Lower leg skin (tissue), 4 donors: ENCODE measurements at regions not wholly inside any gene's neighbourhood (a gene's known extent, or its start where the extent isn't known, plus 50 kb on each side); places are given as distances from the start of the nearest gene placed in this dataset.

Experiments
- DNase-seq, 2 donors: peaks; one replicate each; pipeline ENCODE4 v3.0.0-alpha.2; 2019; ENCODE audit warnings: low spot score in 2 of 2
- H3K4me3 ChIP-seq: fragments of 200-600 bp; sonication (generic); 2 replicates; pipeline ENCODE4 v1.5.1; 2017; ENCODE audit warnings: mild to moderate bottlenecking, low read depth; ENCODE audit not compliant: poor library complexity, severe bottlenecking
- POLR2A ChIP-seq, 2 donors: fragments of 450-650 bp; IDR thresholded peaks; one replicate each; pipeline ENCODE4 v1.6.1; 2016 to 2017; ENCODE audit warnings: antibody characterized with exemption in 2 of 2, mild to moderate bottlenecking in 1 of 2, moderate library complexity in 1 of 2
- WGBS, 2 donors: methylation state at CpG; one replicate each; pipeline ENCODE4 v1.1.5; 2018; 5-methylcytosine and 5-hydroxymethylcytosine counted together
- intact Hi-C: fragments of 100-400 bp; cut with DNase I; formaldehyde crosslinking; loops from one replicate; pipeline ENCODE4 v1.15.0; 2023; ENCODE audit warnings: low total_unique reads
- TF ChIP-seq, protein P1 (sequence below), 3 donors: fragments of 450-650 bp; IDR thresholded peaks; one replicate each; pipeline ENCODE4 v1.5.1; 2016; ENCODE audit warnings: antibody characterized with exemption in 3 of 3, mild to moderate bottlenecking in 3 of 3, moderate library complexity in 2 of 3

DNA sequence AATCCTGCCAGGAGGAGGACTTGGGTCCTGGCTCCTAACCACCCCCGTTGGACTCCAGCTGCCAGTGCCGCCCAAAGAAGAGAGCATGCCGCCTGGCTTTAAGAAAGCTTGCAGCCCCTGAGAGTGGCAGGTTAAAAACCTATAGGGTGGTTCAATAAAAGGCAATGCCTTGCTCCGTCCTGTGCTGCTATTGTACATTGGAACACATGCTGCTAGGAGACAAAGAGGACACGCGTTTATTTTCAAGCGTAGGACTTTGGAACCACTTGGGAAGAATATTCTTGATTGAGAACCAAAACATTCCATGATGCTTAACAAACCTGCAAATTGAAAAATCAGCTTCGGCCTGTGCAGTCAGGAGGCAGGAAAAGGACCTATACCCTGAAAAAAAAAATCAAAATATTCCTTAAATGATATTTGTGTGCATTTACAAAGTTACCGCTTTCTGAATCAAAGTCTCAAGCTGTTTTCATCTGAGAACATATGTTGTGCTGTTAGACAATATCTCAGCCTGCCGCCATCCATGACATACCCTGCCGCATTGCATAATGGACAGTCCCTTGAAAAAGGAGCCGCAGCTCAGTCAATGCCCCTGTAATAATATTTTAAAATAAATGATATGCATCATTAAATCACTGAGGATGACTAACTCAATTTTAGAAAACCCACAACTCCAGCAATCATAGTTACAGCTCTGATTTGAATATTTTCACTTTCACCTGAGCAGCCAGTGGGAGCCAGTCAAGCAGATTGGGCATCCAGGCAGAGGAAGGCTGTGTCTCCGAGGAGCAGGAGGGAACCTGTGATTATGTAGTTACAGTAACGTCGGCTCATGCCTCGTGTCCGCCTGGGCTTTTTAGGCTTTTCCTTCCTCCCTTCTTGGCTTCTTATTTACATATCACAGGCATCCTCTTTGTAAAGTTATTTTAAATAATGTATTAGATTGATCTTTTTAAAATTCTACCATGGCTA lies 805.6 kb upstream of the FANCL start:
- TF ChIP-seq POLR2A (IDR thresholded peaks at IDR 0.05) = no peak
- TF ChIP-seq, protein P1, sequence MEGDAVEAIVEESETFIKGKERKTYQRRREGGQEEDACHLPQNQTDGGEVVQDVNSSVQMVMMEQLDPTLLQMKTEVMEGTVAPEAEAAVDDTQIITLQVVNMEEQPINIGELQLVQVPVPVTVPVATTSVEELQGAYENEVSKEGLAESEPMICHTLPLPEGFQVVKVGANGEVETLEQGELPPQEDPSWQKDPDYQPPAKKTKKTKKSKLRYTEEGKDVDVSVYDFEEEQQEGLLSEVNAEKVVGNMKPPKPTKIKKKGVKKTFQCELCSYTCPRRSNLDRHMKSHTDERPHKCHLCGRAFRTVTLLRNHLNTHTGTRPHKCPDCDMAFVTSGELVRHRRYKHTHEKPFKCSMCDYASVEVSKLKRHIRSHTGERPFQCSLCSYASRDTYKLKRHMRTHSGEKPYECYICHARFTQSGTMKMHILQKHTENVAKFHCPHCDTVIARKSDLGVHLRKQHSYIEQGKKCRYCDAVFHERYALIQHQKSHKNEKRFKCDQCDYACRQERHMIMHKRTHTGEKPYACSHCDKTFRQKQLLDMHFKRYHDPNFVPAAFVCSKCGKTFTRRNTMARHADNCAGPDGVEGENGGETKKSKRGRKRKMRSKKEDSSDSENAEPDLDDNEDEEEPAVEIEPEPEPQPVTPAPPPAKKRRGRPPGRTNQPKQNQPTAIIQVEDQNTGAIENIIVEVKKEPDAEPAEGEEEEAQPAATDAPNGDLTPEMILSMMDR (IDR thresholded peaks at IDR 0.05) = no peak
- DNase-seq = no peak
- WGBS, 2 donors = 84 to 88% methylated on average over 17 of the region's 17 CpGs
- no peak overlapping the region for H3K4me3 ChIP-seq
- intact Hi-C loops = no loop called here

DNA sequence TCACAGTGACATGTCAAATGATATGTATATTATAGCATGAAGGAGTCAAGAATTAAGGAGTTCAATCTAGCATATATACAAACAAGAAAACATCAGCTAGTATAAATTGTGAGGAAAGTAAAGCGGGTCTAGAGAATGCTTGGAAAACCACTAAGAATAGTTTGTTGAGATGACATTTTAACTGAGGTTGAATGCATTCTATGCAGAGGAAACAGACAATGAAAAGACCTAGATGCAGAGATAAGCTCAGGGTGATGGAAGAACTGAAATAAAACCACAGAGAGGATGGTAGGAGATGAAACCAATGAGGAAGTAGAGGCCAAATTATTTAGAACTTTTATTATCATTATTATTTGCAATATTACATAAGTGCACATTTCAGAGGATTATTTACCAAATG lies 803.6 kb upstream of the FANCL start:
- no peak for DNase-seq
- H3K4me3 ChIP-seq = no peak overlapping the region
- TF ChIP-seq, protein P1 (IDR thresholded peaks at IDR 0.05) = no peak
- TF ChIP-seq POLR2A (IDR thresholded peaks at IDR 0.05) = no peak
- intact Hi-C loops = no loop called here
- WGBS, 2 donors = 79 to 84% methylated on average over 1 of the region's 1 CpG

DNA sequence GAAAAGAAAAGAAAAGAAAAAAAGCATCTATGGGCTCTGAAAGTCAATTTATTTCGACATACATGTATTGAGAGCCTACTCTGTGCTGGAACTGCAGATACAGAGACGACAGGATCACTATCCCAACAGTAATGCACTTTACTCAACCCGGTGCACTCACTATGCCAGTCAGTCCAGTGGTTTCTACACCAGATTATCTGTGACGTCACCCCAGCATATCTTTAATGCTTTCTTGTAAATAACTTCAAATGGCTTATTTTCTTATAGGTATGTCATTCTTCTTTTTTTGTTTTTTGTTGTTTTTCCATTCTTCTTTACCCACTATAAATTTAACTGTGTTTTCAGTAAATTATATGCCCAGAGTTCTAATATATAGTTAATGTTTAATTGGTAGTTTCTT lies 800.0 kb upstream of the FANCL start:
- no peak overlapping the region for H3K4me3 ChIP-seq
- DNase-seq = no peak
- WGBS, 2 donors = 82 to 85% methylated on average over 4 of the region's 4 CpGs
- intact Hi-C loops = no loop called here
- TF ChIP-seq, protein P1 (IDR thresholded peaks at IDR 0.05) = no peak
- no peak for TF ChIP-seq POLR2A (IDR thresholded peaks at IDR 0.05)

DNA sequence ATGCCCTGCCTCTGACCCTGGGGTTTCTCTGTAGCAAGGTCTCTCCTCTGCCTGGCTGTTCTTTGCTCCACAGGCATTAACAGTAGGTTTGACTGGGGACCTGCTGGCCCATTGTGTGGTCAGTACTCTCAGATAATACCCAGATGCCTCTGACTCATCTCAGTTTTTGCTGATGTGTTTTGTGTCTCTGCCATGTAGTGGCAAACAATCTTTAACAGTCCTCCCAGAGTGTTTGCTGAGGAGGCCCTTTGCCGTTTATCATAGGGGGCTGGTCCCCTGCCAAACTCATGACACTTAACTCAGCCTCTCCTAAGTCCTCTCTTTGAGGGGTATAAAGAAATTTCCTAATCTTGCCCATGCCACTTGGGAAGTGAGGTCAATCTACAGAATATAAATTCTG lies 793.7 kb upstream of the FANCL start:
- no peak overlapping the region for H3K4me3 ChIP-seq
- no peak for DNase-seq
- WGBS, 2 donors = 18 to 28% methylated on average over 1 of the region's 1 CpG
- intact Hi-C loops = no loop called here
- TF ChIP-seq, protein P1 (IDR thresholded peaks at IDR 0.05) = no peak
- no peak for TF ChIP-seq POLR2A (IDR thresholded peaks at IDR 0.05)

DNA sequence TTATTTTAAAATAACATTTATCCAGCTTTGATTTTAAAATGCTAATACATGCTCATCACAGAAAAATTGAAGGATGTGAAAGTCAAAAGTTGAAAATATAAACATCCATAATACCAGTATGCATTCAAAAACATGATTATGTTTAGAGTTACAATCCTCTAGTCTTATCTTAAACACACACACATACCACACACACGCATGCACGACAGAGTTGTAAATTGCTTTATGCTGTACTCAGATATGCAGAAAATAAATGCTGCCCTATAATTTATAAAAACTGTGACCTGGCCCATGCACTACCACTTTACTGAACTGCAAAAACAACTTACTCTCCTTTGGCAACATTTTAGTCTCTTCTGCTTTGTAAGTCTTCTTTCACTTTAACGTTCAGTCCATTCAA lies 793.0 kb upstream of the FANCL start:
- no peak for TF ChIP-seq POLR2A (IDR thresholded peaks at IDR 0.05)
- TF ChIP-seq, protein P1 (IDR thresholded peaks at IDR 0.05) = no peak
- DNase-seq = no peak
- no peak overlapping the region for H3K4me3 ChIP-seq
- 59% methylated on average over 3 of the region's 3 CpGs for WGBS, 2 donors
- intact Hi-C loops = no loop called here
